ENCODE measurements at regions not wholly inside any gene's neighbourhood (a gene's known extent, or its start where the extent isn't known, plus 50 kb on each side); places are given as distances from the start of the nearest gene placed in this dataset.
A peak's percentile ranks its signal among the peaks of the same experiment; 100 is the strongest.
"Not testable (repeated sequence)": the region's sequence is repeated elsewhere in the genome, so short reads cannot be mapped to it uniquely, and the experiment has no call there.

- no peak for DNase-seq
These were observed 323.4 kb downstream of the BCL11A start for GRCh38 chr2:60230037-60230436.

GRCh38 chr2:60226943-60227342, 326.5 kb downstream of the BCL11A start:
- no peak for DNase-seq

GRCh38 chr2:60226191-60226590, 327.3 kb downstream of the BCL11A start:
- no peak for DNase-seq

GRCh38 chr2:60223859-60224258, 329.6 kb downstream of the BCL11A start:
- no peak for DNase-seq

GRCh38 chr2:60221098-60221497, 332.4 kb downstream of the BCL11A start:
- DNase-seq: no peak

- no peak for DNase-seq
These were observed 333.9 kb downstream of the BCL11A start for GRCh38 chr2:60219536-60219935.

- DNase-seq: no peak
These were observed 336.9 kb downstream of the BCL11A start for GRCh38 chr2:60216452-60216995.

GRCh38 chr2:60215386-60215901, 338.0 kb downstream of the BCL11A start:
- DNase-seq: no peak

- DNase-seq: no peak
These were observed 338.9 kb downstream of the BCL11A start for GRCh38 chr2:60214626-60214875.

- no peak for DNase-seq
These were observed 339.4 kb downstream of the BCL11A start for GRCh38 chr2:60213865-60214625.

- DNase-seq: no peak
These were observed 341.1 kb downstream of the BCL11A start for GRCh38 chr2:60212181-60212945.

GRCh38 chr2:60189006-60189405, 364.4 kb downstream of the BCL11A start:
- not testable (repeated sequence) for DNase-seq

- DNase-seq: no peak
These were observed 378.2 kb downstream of the BCL11A start for GRCh38 chr2:60175290-60175689.

GRCh38 chr2:60174146-60174545, 379.3 kb downstream of the BCL11A start:
- DNase-seq: no peak

GRCh38 chr2:60172801-60173200, 380.7 kb downstream of the BCL11A start:
- no peak for DNase-seq

- DNase-seq: no peak
These were observed 383.2 kb downstream of the BCL11A start for GRCh38 chr2:60170272-60170671.

GRCh38 chr2:60168247-60168646, 385.2 kb downstream of the BCL11A start:
- no peak for DNase-seq

GRCh38 chr2:60167089-60167488, 386.4 kb downstream of the BCL11A start:
- no peak for DNase-seq

GRCh38 chr2:60163691-60164090, 389.8 kb downstream of the BCL11A start:
- DNase-seq: no peak

GRCh38 chr2:60159519-60159918, 393.9 kb downstream of the BCL11A start:
- DNase-seq: no peak

- no peak for DNase-seq
These were observed 395.2 kb downstream of the BCL11A start for GRCh38 chr2:60158262-60158661.

- no peak for DNase-seq
These were observed 396.2 kb downstream of the BCL11A start for GRCh38 chr2:60157283-60157682.

GRCh38 chr2:60154142-60154541, 399.3 kb downstream of the BCL11A start:
- DNase-seq: no peak

GRCh38 chr2:60152226-60152833, 401.1 kb downstream of the BCL11A start:
- peak in 1 of 5 experiments; percentile 10 for DNase-seq

All from T-helper 2 cell (primary cell).